RWPE1 (cell line): ENCODE measurements at regions not wholly inside any gene's neighbourhood (a gene's known extent, or its start where the extent isn't known, plus 50 kb on each side); places are given as distances from the start of the nearest gene placed in this dataset.

ENCODE experiments used
- CTCF ChIA-PET: fragments of 350-600 bp; sonication (Branson Sonifier 250); formaldehyde crosslinking; extraction: SDS; loops from one replicate; lab custom pipeline; 2021; lab: Yijun Ruan, JAX
- POLR2A ChIA-PET: fragments of 400-600 bp; formaldehyde crosslinking; extraction: SDS; loops from one replicate; lab custom pipeline; 2020; ENCODE audit warnings: antibody characterized with exemption; ENCODE audit not compliant: low non-redundant PET; lab: Yijun Ruan, JAX
- DNase-seq: peaks from one replicate; pipeline ENCODE4 v3.0.0; 2012; ENCODE audit warnings: low spot score
- H3K27ac ChIP-seq: fragments of 450-650 bp; 2 replicates; pipeline ENCODE4 v1.5.1; 2017
- TF ChIP-seq, protein P1 (sequence below): fragments of 450-650 bp; conservative IDR thresholded peaks from 2 replicates; pipeline ENCODE4 v1.5.1; 2017; ENCODE audit warnings: low read depth, mild to moderate bottlenecking

DNA sequence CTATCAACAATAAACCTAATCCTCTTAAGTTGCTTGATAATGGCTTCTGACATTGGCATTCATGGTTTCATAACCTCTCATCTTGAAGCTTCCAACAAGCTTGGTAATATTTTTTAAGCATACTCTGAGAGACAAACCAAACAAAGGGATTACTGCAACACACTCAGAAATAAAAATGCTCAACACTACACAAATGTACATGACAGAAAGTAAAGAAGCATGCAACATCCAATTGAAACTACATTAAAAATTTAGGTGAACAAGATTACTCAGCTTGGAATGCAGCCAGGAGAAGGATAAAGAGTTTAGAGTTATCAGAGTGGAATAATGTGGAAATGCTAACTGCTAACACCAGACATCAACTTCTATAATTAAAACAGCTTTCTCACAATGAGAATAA lies 1136.6 kb upstream of the PABPC4L start:
- no peak for DNase-seq
- H3K27ac ChIP-seq: no peak overlapping the region
- POLR2A ChIA-PET: no interaction called here
- TF ChIP-seq, protein P1, sequence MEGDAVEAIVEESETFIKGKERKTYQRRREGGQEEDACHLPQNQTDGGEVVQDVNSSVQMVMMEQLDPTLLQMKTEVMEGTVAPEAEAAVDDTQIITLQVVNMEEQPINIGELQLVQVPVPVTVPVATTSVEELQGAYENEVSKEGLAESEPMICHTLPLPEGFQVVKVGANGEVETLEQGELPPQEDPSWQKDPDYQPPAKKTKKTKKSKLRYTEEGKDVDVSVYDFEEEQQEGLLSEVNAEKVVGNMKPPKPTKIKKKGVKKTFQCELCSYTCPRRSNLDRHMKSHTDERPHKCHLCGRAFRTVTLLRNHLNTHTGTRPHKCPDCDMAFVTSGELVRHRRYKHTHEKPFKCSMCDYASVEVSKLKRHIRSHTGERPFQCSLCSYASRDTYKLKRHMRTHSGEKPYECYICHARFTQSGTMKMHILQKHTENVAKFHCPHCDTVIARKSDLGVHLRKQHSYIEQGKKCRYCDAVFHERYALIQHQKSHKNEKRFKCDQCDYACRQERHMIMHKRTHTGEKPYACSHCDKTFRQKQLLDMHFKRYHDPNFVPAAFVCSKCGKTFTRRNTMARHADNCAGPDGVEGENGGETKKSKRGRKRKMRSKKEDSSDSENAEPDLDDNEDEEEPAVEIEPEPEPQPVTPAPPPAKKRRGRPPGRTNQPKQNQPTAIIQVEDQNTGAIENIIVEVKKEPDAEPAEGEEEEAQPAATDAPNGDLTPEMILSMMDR: no peak
- CTCF ChIA-PET: no interaction called here

DNA sequence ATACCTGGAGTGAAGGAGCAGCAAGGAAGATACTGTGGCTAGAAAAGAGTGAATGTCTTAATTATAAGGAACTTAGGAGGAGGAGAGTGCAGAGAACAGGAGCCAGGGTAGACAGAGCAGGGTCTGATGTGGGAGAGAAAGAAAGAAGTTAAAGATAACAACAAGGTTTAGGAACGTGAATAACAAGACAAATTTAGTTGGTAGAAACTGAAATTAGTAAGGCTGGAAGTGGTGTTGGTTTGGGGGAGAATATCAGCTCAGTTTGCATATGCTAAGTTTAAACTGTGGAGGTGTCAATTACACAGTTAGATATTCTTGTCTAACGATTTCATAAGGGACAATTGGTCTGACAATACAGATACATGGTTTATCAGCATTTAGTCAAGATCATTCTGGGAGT lies 1123.7 kb upstream of the PABPC4L start:
- TF ChIP-seq, protein P1: no peak
- no peak for DNase-seq
- no peak overlapping the region for H3K27ac ChIP-seq
- CTCF ChIA-PET: no interaction called here
- POLR2A ChIA-PET: no interaction called here

DNA sequence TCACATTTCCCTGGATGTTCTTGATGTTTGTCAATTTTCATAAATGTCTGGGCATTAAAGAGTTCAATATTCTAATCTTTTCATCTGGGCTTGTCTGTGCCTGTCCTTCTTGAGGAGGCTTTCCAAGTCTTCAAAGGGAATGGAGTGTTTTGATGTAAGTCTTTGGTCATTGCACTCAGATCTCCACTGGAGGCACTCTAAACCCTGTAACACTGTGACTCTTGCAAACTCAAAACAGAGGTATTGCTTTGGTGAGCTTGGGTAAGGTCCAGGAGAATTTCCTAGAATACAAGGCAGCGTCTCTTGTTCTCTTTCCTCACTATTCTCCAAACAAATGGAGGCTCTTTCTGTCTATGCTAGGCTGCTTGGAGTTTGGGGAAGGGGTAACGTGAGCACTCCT lies 1118.1 kb upstream of the PABPC4L start:
- ChIA-PET CTCF (no interaction called here), POLR2A (no interaction called here)
- DNase-seq: no peak
- H3K27ac ChIP-seq: no peak overlapping the region
- TF ChIP-seq, protein P1: no peak

DNA sequence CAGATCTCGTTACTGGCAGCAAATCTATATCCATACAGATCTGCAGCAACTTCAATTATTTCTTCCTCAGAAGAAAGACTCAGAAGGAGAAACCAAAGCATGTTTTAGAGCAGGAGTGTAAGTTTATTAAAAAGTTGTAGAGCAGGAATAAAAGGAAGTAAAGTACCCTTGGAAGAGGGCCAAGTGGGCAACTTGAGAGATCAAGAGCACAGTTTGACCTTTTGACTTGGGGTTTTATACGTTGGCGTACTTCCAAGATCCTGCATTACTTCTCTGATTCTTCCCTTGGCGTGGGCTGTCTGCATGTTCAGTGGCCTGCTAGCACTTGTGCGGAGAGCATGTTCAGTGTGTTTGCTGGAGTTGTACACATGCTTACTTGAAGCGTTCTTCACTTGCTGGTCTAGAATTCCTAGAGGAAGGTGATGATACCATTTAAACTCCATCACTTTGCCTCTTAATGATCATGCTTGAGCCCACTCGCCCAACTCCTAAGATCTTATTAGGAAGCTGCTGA lies 1114.7 kb upstream of the PABPC4L start:
- TF ChIP-seq, protein P1: no peak
- H3K27ac ChIP-seq: no peak overlapping the region
- no peak for DNase-seq
- POLR2A ChIA-PET: no interaction called here
- CTCF ChIA-PET: no interaction called here

DNA sequence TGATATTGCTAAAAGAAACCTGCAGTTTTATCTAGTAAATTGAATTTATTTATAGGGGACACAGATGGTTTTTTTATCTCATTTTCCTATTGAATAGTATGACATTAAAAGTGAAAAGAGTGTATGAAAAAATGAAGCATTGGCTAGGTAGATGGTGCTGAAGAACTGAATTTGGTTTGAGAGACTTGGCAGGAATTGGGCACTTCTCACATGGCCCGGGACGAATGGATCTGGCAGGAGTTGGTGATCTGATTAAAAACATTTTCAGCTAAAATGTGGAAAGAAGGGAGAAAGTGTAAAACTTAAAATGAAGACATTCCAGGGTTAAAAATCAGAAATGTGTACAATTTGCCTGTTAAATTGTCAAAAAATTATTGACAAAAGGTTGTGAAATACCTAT lies 1088.5 kb upstream of the PABPC4L start:
- no peak for DNase-seq
- ChIA-PET CTCF (interaction anchor here (1.1 kb wide), 1 partner anchor 182 kb away, joined by 3 read pairs; no protein-coding TSS in a partner anchor), POLR2A (no interaction called here)
- no peak overlapping the region for H3K27ac ChIP-seq
- TF ChIP-seq, protein P1: no peak

DNA sequence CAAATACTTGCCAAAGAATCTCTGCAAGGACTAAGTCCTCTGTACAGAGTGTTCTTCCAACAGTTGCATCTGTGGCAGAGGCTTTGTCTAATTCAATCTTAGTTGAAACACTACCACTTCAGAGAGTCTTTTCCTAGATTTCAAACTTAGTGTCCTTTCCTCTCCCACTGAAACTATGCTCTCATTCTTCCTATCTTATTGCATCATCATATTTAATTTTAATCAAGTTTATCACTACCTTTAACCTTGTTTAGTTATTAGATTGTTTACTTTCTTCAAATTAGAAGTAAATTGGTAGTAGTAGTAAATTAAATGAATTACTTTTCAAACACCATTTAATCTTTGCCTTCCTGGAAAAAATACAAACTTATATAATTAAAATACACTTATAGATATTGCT lies 1082.3 kb upstream of the PABPC4L start:
- ChIA-PET CTCF (no interaction called here), POLR2A (no interaction called here)
- no peak for DNase-seq
- TF ChIP-seq, protein P1: no peak
- no peak overlapping the region for H3K27ac ChIP-seq
